AML-193 (cell line): ENCODE measurements at regions not wholly inside any gene's neighbourhood (a gene's known extent, or its start where the extent isn't known, plus 50 kb on each side); places are given as distances from the start of the nearest gene placed in this dataset.
"Not testable (repeated sequence)": the region's sequence is repeated elsewhere in the genome, so short reads cannot be mapped to it uniquely, and the experiment has no call there.

ENCODE experiments used
- DNase-seq, 2 experiments: peaks; one replicate each; lab custom pipeline; 2025; lab: John Stamatoyannopoulos, UW

DNA sequence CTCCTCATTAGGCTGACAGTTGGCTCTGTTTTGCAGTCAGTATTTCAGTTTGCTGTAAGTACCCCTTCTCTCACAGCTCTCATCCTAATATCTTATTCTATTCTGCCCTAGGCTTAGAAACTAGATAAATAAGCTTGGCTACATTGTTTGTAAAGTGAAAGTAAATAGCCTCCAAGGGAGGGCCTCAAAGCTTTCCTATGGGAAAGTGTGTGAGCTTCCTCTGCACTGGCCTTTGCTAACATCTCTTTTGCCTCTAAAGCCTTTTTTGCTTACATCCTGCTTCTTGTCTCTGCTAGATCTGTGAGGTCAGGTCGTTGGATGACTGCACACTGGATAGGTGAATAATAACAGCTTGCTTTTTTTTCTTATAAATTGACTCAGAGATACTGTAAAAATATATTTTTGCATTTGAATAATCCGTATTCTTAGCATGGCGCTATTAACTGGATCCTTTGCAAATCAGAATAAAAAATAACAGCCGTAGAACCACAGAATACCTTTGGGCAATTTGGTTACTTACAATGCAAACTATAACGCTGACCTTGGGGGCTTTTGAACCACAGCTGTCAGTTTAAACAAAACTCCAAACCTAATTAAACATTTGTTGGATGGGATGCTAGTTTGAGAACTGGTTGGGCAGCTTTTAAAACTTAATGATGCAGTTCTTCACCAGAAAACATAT lies 55.1 kb downstream of the TTC6 start:
- DNase-seq = no peak

DNA sequence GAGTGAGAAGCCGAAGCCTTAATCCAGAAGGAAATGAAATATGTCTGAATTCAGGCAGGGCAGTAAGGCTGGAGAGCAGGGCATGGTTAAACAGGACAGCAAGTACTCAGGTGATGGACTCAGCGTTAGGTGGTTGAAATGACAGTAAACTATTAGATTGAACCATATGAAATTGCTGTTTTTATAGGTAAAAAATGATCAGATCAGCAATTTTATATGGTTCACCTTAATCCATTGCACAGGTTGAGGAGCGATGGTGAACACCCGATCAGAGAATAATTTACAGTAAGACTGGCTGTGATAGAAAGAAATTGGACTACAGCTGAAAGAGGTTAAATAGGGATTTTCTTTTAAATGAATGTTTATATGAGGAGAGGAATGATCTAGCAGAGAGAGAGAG lies 56.6 kb downstream of the TTC6 start:
- DNase-seq = no peak

DNA sequence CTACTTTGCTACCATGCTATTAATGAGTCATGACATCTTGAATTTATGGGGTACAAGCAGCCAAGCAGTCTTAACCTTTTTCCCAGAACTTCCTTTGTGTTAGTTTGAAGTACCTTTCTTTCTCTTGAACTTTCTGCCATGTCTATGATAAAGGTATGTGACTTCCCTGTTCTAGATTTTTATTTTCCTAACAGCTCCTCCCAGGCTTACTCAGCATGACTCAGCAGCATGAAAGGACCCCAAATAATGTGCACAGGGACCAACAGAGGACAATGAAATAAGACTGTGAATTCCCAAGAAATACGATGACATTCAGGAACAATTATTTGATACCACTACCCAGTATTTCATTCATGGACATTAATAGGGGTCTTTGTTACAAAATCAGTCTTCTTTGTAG lies 60.0 kb downstream of the TTC6 start:
- DNase-seq = no peak

DNA sequence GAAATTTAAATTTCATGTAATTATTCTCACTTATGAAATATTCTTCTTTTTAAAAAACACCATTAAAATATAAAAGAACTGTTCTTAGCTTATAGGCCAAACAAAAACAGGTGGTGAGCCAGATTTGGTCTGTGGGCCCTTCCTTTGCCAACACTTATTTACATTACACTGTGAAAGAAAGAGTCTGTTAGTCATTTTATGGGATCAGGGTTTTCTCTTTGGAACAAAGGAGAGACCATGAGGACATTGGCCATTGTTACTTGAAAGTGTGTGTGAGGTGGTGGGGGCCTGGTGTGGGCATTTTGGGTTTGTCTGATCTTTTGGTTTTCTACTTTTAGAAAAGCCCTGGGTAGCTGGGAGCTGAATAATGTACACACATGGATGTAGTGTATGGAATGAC lies 62.7 kb downstream of the TTC6 start:
- DNase-seq = no peak

DNA sequence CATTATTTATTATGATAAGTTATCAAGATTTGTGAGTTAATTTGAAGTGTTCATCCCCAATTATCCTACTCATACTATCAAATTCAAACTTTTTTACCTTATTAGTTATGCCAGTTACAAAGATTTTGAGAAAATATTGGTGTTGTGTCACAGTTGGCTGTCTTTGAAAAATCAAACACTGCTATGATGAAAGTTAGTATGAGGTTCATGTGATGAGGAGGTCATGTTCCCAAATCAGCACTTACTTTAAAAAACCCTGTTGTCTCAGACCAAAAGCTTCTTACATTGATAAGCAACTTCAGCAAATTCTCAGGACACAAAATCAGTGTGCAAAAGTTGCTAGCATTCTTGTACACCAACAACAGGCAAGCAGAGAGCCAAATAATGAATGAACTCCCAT lies 68.1 kb downstream of the TTC6 start:
- no peak for DNase-seq

DNA sequence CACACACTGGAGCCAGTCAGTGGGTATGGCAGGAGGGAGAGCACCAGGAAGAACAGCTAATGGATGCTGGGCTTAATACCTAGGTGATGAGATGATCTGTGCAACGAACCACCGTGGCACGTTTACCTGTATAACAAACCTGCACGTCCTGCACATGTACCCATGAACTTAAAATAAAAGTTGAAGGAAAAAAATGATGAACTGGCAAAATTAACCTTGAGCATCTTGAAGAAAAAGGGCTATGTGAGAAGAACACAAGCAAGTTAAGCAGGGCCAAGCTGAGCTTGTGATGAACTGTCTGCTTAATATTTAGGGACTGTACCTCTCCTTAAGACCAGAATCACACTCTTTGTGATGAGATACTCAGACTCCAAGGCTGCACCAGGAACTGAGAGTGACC lies 70.0 kb downstream of the TTC6 start:
- no peak for DNase-seq

DNA sequence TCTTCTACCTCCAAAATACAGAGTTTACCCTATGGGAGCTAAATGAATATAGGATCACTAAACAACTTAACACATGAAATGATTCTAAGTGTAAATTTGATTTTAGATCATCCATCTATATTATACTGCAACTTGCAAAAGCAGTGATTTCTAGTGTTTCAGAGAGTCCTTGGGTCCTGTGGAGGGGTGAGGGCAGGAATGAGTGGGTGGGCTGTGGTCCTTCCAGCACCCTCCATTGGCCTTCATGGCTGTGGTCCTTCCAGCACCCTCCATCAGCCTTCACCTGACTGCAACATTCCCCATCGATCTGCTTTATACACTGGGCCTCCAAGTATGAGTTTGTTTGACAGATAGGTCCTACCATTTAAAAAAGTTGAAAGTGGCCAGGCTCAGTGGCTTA lies 70.5 kb downstream of the TTC6 start:
- no peak for DNase-seq

DNA sequence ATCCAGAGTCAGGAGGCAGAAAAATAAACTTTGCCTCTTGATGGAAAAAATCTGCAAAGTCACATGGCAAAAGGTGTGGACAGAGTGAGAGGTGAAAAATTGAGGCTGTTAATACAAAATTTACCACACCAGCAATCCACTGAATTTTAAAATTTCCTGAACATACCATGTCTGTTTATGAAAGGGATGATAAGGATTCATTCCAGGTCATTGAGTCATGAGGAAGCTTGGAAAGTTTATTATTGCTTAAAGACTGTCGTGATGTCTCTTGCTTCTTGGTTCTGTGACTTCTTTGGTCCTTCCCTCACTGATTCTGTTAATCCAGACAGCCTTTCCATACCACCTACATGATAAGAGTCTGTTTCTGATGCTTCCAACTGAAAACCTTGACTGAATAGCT lies 73.2 kb downstream of the TTC6 start:
- no peak for DNase-seq

DNA sequence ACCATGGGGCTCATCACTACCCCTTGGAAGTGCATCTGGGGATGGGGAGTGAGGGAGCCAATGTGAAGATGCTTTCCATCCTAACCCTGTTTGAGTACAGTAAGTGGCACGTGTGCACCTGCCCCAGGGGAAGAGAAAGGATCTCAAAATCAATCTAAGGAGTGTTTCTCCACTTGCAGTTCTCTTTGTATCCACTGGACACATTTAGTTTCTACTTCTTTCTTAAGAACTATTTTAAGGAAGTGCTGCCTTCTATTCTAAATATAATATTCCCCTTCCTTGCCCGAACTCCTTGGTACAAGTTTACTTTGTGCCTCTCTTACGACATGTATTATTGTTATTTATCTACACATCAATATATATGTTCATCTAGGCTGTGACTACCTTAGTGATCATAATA lies 73.8 kb downstream of the TTC6 start:
- DNase-seq = no peak

DNA sequence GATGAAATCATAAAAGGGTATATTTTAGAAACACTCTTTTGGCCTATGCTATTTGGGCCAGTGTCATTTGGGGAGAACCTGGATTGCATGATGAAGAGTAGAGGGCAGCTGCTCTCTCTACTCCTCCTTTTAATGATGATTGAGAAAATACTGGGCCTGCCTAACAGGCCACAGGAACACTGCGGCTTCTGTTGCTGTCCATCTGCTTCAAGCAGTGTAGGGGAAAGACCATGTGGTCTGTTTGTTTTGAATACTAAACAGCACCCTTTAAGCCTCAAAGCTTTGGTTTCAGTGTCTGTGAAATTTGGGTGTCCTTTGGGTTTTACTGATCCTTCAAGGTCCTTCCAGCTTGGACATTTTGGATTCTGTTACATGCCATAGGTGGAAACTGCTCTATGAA lies 78.0 kb downstream of the TTC6 start:
- DNase-seq = no peak

DNA sequence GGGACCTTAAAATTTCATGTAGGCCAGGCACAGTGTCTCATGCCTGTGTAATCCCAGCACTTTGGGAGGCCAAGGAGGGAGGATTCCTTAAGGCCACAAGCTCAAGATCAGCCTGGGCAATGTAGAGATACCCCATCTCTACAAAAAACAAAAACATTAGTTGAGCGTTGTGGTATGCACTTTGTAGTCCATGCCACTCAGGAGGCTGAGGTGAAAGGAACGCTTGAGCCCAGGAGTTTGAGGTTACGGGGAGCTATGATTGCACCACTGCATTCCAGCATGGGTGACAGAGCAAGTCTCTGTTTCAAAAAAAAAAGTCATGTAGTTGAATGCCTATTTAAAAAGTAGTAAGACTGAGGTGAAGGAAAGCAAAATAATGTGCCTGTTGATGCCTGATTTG lies 83.5 kb downstream of the TTC6 start:
- no peak for DNase-seq

DNA sequence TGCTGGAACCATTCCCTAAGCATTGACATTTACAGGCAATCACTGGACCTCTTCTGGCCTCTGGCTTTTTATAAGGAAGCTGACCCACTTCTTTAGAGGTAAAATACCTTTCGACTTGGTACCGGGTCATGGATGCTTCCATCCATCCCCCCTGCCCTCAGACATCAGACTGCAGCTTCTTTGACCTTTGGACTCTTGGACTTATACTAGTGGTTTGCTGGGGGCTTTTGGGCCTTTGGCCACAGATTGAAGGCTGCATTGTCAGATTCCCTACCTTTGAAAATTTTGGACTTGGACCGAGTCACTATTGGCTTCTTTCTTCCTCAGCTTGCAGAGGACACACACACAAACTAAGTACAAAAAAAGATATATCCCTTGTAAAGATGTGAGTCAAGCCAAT lies 86.1 kb downstream of the TTC6 start:
- DNase-seq = no peak

DNA sequence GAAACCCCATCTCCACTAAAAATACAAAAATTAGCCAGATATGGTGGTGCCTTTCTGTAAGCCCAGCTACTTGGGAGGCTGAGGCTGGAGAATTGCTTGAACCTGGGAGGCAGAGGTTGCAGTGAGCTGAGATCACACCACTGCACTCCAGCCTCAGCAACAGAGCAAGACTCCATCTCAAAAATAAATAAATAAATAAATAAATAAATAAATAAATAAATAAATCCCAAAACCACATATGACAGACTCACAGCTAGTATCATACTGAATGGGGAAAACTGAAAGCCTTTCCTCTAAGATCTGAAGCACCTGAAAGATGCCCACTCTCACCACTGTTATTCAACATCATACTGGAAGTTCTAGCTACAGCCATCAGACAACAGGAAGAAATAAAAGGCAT lies 97.3 kb downstream of the TTC6 start:
- not testable (repeated sequence) for DNase-seq

DNA sequence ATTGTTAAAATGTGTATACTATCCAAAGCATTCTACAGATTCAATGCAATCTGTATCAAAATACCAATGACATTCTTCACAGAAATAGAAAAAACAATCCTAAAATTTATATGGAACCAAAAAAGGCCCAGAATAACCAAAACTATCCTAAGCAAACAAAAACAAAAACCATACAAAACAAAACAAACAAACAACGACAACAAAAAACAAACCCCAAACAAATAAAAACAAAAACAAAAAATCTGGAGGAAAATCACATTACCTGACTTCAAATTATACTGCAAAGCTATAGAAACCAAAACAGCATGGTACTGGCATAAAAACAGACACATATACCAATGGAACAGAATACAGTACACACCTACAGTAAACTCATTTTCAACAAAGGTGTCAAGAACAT lies 98.0 kb downstream of the TTC6 start:
- not testable (repeated sequence) for DNase-seq

DNA sequence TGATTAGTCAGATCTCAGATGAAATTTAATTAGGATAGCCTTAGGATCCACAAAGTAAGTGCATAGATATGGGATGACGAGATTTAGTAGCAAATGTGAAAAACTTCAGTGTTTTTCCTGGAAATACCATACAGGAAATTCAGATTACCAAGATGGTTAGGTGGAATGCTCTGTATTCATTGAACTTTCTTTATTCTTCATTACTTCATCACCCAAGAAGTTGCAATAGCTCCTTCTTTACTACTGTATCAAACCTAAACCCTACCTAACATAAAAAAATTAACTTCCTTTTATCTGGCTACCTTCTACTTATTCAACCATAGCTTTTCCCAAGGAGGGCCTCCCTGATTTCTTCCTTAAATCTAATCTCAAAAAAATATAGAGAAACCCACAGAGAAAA lies 100.4 kb downstream of the TTC6 start:
- no peak for DNase-seq

DNA sequence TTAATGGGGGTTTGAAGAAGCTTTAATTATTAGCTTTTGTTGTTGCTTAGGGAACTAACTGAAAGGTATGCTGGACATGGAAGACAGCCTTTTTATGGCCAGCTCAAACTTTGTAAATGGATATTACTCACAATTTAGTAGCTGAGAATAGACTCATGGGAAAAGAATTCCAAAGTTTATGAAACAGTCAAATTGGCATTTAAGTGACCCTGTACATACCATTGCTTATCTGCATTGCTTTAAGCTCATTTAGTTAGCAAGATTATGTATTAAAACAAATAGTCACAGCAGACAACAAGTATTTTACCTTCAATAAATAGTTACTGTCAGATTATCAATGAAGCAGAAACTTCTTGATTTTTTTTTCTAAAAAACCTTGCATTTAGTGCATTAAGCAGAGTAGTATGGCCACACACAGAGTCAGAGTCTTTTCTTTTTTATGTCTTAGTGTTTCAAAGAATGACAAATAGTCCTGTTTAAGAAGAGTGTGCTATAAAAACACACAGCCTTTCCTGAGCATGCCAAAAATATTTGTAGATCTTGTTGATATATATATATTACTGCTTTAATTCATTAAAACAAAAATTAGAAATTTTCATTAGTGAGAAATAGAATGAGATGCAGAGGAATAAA lies 102.2 kb downstream of the TTC6 start:
- DNase-seq = no peak

DNA sequence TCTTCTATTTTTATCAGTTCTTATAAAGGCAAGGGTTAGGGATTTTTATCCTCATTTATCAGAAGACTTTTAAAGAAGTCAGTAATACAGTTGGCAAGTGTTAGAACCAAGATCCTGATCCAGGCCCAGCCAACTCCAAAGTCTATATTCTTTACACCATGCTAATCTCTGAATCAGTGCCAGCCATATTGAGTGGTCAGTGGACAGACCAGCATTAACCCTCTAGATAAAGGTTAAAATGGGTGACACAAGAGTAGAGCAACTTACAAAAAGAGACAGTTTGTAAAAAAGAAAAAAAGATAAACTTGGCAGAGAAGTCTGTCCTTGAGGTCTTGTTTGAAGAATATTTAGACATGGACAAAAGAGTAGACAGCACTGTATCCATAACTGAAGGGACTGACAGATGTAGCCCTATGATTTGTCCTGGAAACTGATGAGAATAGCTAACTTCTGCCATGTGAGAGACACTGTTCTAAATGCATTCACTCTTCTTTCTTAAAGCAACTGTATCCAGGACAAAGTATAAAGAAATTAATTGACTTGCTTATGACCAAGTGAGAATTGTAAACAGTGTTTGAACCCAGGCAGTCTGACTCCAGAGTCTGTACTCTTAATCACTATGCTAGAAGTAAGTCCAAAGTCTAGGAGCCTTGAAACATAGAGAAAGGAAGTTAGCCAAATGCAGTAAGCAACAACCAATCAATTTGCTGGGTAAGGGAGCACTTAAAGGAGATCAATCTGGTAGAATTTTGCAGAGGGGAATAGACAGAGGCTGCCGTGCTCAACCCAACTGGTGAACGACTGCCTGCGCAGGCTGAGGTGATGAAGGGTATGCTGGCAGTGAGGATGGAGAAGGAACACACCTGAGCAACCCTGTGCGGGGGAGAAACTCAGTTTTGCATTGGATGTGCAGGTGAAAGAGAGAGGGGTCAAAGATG lies 103.7 kb downstream of the TTC6 start:
- no peak for DNase-seq

DNA sequence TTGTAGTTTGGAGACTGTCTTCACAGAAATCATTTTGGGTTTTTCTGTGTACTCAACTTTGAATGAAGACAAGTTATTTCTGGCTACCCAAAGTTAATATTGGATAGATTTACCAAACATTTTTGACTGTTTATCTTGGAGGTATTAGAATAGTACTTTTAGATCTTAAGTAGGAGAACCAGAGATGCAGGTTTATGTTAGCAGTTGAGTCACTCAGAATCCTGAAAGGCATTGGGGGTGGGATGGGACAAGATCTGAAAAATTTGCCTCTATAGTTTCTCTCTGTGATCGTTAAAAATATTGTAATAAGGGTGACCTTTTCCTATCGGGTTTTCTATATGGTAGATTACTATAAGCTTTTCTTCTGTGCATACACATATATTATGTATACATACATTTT lies 112.3 kb downstream of the TTC6 start:
- DNase-seq = no peak

DNA sequence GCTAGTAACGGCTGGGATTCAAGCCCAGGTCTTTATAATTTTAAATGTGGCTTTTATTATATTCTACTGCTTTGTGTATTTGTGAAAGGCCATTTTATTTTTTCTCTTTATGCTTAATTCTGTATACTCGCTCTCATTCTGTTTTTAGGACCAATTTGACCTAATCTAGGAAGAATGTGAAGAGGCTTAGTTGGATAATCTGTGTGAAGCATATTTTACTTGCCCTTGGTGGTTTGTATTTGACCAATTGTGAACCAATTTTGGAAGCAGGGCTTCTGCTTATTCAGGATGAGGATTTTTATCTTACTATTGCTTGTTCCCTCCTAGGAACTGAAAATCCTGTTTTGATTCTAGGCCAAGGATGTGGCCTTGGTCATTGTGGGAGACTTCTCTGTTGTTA lies 113.1 kb downstream of the TTC6 start:
- no peak for DNase-seq

DNA sequence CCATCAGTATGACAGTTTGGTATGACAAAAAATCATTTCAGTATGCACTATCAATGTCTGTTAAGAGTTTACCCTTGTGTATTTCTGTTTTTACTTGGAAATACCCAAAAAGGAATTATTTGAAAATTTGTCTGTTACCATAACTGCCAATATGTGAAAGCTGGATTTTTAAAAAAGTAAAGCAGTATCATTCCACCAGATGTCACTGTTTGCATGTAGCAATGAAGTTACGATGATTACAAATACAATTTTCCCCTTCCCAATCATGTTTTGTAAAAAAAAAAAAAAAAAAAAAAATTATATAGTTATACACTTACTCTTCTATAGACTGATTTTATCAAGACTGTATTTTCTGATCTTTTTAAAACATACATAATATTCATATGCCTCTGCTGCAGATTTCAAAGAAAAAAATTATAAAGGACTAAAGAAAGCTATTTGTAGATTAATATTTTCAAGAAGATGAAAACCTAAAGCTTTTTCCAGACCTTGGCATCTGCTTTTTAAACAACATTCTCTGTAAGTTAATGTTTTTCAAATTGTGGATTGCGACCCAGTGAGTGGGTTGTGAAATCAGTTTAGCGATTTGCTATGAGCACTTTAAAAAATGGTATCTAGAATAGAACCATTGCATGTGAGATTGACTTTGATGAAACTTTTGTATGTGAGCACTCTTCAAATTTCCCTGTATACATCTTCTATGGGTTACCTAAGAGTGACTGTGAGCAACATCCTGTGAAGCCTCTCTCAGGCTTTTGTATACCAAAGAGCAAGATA lies 114.2 kb downstream of the TTC6 start:
- no peak for DNase-seq

DNA sequence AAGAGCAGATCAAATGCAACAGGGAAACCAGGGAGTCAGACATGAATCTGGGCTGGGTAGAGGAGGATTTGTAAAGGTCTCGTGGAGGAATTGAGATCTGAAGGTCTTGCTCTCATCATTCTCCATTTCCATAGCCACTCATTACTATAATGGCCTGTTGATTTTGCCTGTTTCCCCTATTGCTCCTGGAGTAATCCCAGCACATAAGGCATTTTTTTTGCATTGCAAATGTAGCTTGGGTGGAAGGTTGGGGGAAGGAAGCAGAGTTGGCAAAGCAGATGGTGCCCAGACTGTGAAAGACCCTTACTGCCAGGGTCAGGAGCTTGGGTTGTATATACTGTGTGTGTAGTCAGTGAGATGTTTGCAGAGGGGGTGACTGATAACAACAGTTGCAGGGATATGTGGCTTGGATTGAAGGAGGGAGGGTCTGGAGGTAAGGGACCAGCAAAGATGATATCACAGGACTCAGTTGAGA lies 116.0 kb downstream of the TTC6 start:
- no peak for DNase-seq

DNA sequence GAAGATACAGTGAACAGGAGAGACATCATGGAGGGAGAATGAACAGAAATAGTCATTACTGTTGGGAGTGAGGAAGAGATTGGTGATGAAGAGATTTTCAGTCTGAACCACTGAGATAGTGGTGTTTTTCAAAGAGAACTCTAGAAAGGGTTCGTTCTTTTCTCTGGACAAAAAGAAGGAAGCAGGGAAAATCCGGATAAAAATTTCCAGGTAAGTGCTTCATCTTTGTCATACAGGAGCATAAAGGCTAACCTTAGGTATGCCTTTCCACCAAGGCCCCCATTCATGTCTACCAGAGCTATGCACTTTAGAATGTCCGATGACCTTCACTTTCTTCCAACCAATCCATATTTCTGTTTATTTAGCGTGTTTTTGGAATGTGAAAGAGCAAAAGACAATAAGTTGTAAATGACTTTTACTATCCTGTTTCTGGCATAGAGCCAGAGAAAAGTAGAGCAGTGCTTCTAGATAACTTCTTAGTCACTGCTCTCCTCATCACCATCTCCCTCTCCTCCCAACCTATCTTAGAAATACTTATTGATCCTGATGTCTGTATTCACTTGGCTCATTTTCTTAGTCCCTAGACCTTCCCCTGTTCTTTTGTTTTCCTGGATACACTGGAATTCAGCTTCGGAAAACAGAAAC lies 116.5 kb downstream of the TTC6 start:
- no peak for DNase-seq
